ENCODE measurements at regions not wholly inside any gene's neighbourhood (a gene's known extent, or its start where the extent isn't known, plus 50 kb on each side); places are given as distances from the start of the nearest gene placed in this dataset.

DNA sequence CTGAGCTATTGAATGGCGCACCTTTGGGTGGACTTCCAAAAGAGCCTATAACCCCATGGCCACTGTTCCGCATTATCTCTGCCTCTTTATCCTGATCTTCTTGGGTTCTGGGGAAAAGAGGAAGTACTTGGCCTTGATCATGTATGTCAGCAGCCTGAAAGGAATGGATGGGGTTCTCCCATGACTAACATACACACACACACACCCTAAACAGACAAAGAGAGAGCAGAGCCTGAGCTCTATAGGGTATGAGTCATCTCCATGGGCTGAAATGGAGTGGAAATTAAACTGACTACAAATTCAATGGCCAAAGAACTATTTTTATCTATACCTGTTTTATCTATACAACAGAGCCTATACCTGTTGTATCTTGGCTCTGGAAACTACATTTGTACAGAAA, 141.5 kb upstream of the MTMR8 start:
- Histone ChIP-seq H3K9me3 (ENCODE audit: control insufficient read depth, low read depth, low read length) (peaks cover 33% of the 10 kb centered on the region), H2BK20ac (ENCODE audit: low read depth, low read length, poor library complexity, severe bottlenecking) (no peak overlapping the region), H4K8ac (replicated peaks; ENCODE audit: insufficient read length, low read depth, low read length) (no peak overlapping the region), H3K23me2 (ENCODE audit: insufficient read length, low read depth, low read length, poor library complexity, severe bottlenecking) (no peaks in the 10 kb centered on the region), H2BK5ac (ENCODE audit: insufficient read length, low read length) (no peak overlapping the region), H4K5ac (ENCODE audit: insufficient read length, low read depth, low read length) (no peak overlapping the region), H3K27ac (ENCODE audit: insufficient read length, low read depth, low read length) (no peak overlapping the region), H3T11ph (ENCODE audit: low read length) (no peak overlapping the region), H3K9ac (ENCODE audit: extremely low read depth, insufficient read length, low read length) (no peak overlapping the region), H3K27me3 (ENCODE audit: insufficient read depth, low read length) (no peaks in the 10 kb centered on the region), H3K14ac (ENCODE audit: insufficient read depth, low read length) (no peak overlapping the region), H4K91ac (ENCODE audit: insufficient read length, low read depth, low read length) (no peak overlapping the region), H3K4me1 (ENCODE audit: insufficient read depth, low read length) (no peaks in the 10 kb centered on the region), H3K79me2 (ENCODE audit: insufficient read depth, low read length) (no peaks in the 10 kb centered on the region), H3K79me1 (ENCODE audit: insufficient read depth, low read depth, low read length, poor library complexity, severe bottlenecking) (no peaks in the 10 kb centered on the region), H3K23ac (ENCODE audit: insufficient read length, low read depth, low read length) (no peak overlapping the region), H2BK15ac (ENCODE audit: low read depth, low read length) (no peak overlapping the region), H2BK120ac (ENCODE audit: low read depth, low read length, poor library complexity, severe bottlenecking) (no peak overlapping the region), H2AK5ac (ENCODE audit: insufficient read length, low read length) (no peak overlapping the region), H3K56ac (ENCODE audit: insufficient read length, low read depth, low read length) (no peak overlapping the region), H3K18ac (ENCODE audit: insufficient read length, low read depth, low read length) (no peak overlapping the region), H3K4ac (ENCODE audit: low read depth, low read length) (no peak overlapping the region), H2BK12ac (ENCODE audit: insufficient read length, low read depth, low read length) (no peak overlapping the region), H4K20me1 (ENCODE audit: control insufficient read depth, insufficient read depth, insufficient read length) (no peaks in the 10 kb centered on the region), H2AFZ (ENCODE audit: low read length) (no peak overlapping the region), H3K4me2 (ENCODE audit: insufficient read depth, insufficient read length, low read length) (no peak overlapping the region)
- no peak for DNase-seq
- Mint-ChIP-seq H3K4me3 (no peak overlapping the region), H3K4me1 (no peaks in the 10 kb centered on the region), H3K36me3 (ENCODE audit: insufficient read depth in 1 of 3, low read depth in 3 of 3) (peaks cover 0 to 1% (median 0%) of the 10 kb centered on the region in 3 experiments; a peak in 2 of 7 replicates), H3K27me3 (ENCODE audit: low read depth) (no peaks in the 10 kb centered on the region), H3K9me3 (peaks cover 29 to 38% of the 10 kb centered on the region in 2 experiments), H3K27ac (no peak overlapping the region)
- TF ChIP-seq, protein P1, sequence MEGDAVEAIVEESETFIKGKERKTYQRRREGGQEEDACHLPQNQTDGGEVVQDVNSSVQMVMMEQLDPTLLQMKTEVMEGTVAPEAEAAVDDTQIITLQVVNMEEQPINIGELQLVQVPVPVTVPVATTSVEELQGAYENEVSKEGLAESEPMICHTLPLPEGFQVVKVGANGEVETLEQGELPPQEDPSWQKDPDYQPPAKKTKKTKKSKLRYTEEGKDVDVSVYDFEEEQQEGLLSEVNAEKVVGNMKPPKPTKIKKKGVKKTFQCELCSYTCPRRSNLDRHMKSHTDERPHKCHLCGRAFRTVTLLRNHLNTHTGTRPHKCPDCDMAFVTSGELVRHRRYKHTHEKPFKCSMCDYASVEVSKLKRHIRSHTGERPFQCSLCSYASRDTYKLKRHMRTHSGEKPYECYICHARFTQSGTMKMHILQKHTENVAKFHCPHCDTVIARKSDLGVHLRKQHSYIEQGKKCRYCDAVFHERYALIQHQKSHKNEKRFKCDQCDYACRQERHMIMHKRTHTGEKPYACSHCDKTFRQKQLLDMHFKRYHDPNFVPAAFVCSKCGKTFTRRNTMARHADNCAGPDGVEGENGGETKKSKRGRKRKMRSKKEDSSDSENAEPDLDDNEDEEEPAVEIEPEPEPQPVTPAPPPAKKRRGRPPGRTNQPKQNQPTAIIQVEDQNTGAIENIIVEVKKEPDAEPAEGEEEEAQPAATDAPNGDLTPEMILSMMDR (conservative IDR thresholded peaks at IDR 0.05), result no peak
- no CpG with 5 or more reads among the region's 2 CpGs for WGBS (ENCODE audit: extremely low coverage, insufficient read length, low lambda C conversion rate)
